ENCODE measurements at regions not wholly inside any gene's neighbourhood (a gene's known extent, or its start where the extent isn't known, plus 50 kb on each side); places are given as distances from the start of the nearest gene placed in this dataset.
"Not testable (repeated sequence)": the region's sequence is repeated elsewhere in the genome, so short reads cannot be mapped to it uniquely, and the experiment has no call there.

DNA sequence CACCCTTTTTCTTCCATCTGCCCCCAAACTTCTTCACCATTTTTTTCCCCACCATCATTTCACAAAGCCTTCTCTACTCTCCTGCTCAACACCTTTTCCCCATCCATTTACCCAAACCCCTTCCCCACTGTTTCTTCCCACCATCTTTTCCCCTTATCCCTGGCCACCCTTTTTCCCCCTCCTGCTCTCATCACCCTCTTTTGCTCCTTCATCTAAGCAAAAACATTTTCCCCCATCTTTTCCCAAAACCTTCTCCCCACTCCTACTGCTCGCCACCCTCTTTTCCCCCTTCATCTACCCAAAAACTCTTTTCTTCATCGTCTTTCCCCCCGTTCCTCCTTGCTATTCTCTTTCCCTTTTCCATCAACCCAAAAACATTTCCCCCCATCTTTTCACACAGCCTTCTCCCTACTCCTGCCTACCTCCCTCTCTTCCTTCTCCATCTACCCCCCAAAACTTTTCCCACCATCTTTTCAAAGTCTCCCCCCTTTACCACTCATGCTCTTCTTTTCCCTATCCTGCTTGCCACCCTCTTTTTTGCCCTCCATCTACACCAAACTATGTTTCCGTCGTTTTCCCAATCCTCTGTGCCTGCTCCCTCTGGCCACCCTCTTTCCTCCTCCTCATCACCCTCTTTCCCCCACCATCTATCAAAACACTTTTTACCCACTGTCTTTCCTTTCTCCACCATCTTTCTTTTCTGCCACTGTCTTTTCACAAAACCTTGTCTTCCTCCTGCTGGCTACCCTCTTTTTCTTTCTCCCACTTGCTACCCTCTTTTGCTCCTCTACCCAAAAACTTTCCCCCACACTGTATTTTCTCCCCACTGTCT is 205.8 kb upstream of the WSB1 start:
- intact Hi-C loops (cut with DNase I), result no loop called here
- no peak overlapping the region for H3K9ac ChIP-seq (ENCODE audit: low read depth in 2 of 2, low read length in 2 of 2)
- no peaks in the 10 kb centered on the region for H3K9me3 ChIP-seq
- no peak for DNase-seq
- H3K27me3 ChIP-seq, result no peaks in the 10 kb centered on the region
- TF ChIP-seq, protein P1, sequence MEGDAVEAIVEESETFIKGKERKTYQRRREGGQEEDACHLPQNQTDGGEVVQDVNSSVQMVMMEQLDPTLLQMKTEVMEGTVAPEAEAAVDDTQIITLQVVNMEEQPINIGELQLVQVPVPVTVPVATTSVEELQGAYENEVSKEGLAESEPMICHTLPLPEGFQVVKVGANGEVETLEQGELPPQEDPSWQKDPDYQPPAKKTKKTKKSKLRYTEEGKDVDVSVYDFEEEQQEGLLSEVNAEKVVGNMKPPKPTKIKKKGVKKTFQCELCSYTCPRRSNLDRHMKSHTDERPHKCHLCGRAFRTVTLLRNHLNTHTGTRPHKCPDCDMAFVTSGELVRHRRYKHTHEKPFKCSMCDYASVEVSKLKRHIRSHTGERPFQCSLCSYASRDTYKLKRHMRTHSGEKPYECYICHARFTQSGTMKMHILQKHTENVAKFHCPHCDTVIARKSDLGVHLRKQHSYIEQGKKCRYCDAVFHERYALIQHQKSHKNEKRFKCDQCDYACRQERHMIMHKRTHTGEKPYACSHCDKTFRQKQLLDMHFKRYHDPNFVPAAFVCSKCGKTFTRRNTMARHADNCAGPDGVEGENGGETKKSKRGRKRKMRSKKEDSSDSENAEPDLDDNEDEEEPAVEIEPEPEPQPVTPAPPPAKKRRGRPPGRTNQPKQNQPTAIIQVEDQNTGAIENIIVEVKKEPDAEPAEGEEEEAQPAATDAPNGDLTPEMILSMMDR (IDR thresholded peaks at IDR 0.05), result no peak
- H3K36me3 ChIP-seq, result no peaks in the 10 kb centered on the region
- H3K27ac ChIP-seq, result no peak overlapping the region
- no peak overlapping the region for H3K4me3 ChIP-seq
- H3K4me1 ChIP-seq, result no peaks in the 10 kb centered on the region

GRCh38 chr17:27088767-27089078 is 205.2 kb upstream of the WSB1 start:
- DNase-seq, result no peak
- Histone ChIP-seq H3K36me3 (no peaks in the 10 kb centered on the region), H3K9ac (ENCODE audit: low read depth in 2 of 2, low read length in 2 of 2) (no peak overlapping the region), H3K4me3 (no peak overlapping the region), H3K27me3 (no peaks in the 10 kb centered on the region), H3K4me1 (no peaks in the 10 kb centered on the region), H3K9me3 (no peaks in the 10 kb centered on the region), H3K27ac (no peak overlapping the region)
- intact Hi-C loops (cut with DNase I), result no loop called here
- TF ChIP-seq, protein P1 (IDR thresholded peaks at IDR 0.05), result no peak

GRCh38 chr17:27089079-27089928 is 204.6 kb upstream of the WSB1 start:
- H3K27me3 ChIP-seq; intact Hi-C loops (cut with DNase I); DNase-seq; H3K4me1 ChIP-seq; H3K9me3 ChIP-seq; H3K36me3 ChIP-seq; H3K9ac ChIP-seq (ENCODE audit: low read depth in 2 of 2, low read length in 2 of 2); H3K4me3 ChIP-seq; H3K27ac ChIP-seq: not testable (repeated sequence)

GRCh38 chr17:27089929-27090247 is 204.0 kb upstream of the WSB1 start:
- H3K4me3 ChIP-seq, result no peak overlapping the region
- no peaks in the 10 kb centered on the region for H3K36me3 ChIP-seq
- H3K9ac ChIP-seq (ENCODE audit: low read depth in 2 of 2, low read length in 2 of 2), result no peak overlapping the region
- H3K27me3 ChIP-seq, result no peaks in the 10 kb centered on the region
- H3K4me1 ChIP-seq, result no peaks in the 10 kb centered on the region
- H3K27ac ChIP-seq, result no peak overlapping the region
- H3K9me3 ChIP-seq, result no peaks in the 10 kb centered on the region
- intact Hi-C loops (cut with DNase I), result no loop called here
- TF ChIP-seq, protein P1 (IDR thresholded peaks at IDR 0.05), result no peak
- DNase-seq, result no peak

GRCh38 chr17:27090450-27091042 is 203.4 kb upstream of the WSB1 start:
- intact Hi-C loops (cut with DNase I); H3K27ac ChIP-seq; H3K9me3 ChIP-seq; H3K36me3 ChIP-seq; H3K27me3 ChIP-seq; H3K4me1 ChIP-seq; H3K4me3 ChIP-seq; H3K9ac ChIP-seq (ENCODE audit: low read depth in 2 of 2, low read length in 2 of 2); DNase-seq: not testable (repeated sequence)

DNA sequence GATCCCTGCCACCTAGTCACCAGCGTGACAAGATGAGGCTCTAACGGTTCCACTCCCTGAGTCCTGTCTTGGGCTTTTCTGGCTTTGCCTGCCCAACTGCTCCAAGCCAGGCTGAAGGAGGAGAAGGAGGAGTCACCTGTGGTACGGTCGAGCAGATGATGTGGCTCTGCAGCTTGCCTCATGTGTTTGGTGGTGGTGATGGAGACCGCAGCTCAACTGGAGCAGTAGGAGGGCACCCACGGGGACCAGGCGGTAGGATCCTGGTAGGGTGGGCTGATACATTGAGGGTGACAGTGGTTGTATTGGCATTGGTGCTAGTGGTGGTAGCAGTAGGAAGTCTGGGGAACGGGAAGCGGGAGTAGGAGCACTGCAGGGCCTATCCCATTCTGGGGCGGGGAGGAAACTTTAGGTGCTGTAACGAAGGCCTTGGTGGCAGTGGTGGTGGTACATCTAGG is 202.8 kb upstream of the WSB1 start:
- intact Hi-C loops (cut with DNase I), result no loop called here
- Histone ChIP-seq H3K9me3 (no peaks in the 10 kb centered on the region), H3K27me3 (no peaks in the 10 kb centered on the region), H3K36me3 (no peaks in the 10 kb centered on the region), H3K27ac (no peak overlapping the region), H3K4me1 (no peaks in the 10 kb centered on the region), H3K9ac (ENCODE audit: low read depth in 2 of 2, low read length in 2 of 2) (no peak overlapping the region), H3K4me3 (no peak overlapping the region)
- TF ChIP-seq, protein P1 (IDR thresholded peaks at IDR 0.05), result no peak
- DNase-seq, result no peak

GRCh38 chr17:27094179-27094578 is 199.7 kb upstream of the WSB1 start:
- intact Hi-C loops (cut with DNase I); H3K27ac ChIP-seq; H3K9me3 ChIP-seq; H3K4me3 ChIP-seq; H3K36me3 ChIP-seq; H3K27me3 ChIP-seq; DNase-seq; H3K4me1 ChIP-seq; H3K9ac ChIP-seq (ENCODE audit: low read depth in 2 of 2, low read length in 2 of 2): not testable (repeated sequence)

DNA sequence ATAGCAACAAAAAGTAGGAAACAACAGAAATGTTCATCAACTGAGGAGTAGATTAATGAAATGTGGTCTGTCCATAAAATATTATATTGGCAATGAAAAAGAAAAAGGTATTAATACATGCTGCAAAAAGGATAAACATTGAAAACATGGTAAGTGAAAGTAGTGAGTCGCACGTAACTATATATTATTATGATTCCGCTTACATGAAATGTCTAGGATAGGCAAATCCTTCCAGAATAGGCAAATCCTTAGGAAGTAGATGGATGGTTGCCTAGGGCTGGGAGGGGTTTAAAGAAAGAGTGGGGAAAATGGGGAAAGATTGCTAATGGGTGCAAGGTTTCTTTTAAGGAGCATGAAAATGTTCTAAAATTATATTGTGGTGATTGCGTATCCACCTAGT is 198.1 kb upstream of the WSB1 start:
- H3K36me3 ChIP-seq; intact Hi-C loops (cut with DNase I); H3K9me3 ChIP-seq; H3K4me3 ChIP-seq; H3K4me1 ChIP-seq; H3K27ac ChIP-seq; H3K9ac ChIP-seq (ENCODE audit: low read depth in 2 of 2, low read length in 2 of 2); DNase-seq; H3K27me3 ChIP-seq: not testable (repeated sequence)

GRCh38 chr17:27099266-27099665 is 194.6 kb upstream of the WSB1 start:
- H3K27me3 ChIP-seq; H3K9ac ChIP-seq (ENCODE audit: low read depth in 2 of 2, low read length in 2 of 2); H3K4me1 ChIP-seq; H3K27ac ChIP-seq; H3K4me3 ChIP-seq; intact Hi-C loops (cut with DNase I); H3K9me3 ChIP-seq; H3K36me3 ChIP-seq; DNase-seq: not testable (repeated sequence)
